Neural progenitor cell (in vitro differentiated cells): ENCODE measurements at regions not wholly inside any gene's neighbourhood (a gene's known extent, or its start where the extent isn't known, plus 50 kb on each side); places are given as distances from the start of the nearest gene placed in this dataset.

Experiments
- DNase-seq: peaks from one replicate; pipeline ENCODE4 v3.0.0-alpha.2; 2016; ENCODE audit warnings: low spot score
- H2AFZ ChIP-seq: fragments of 200-600 bp; sonication (generic); replicated peaks from 2 replicates; pipeline ENCODE4 v1.6.1; 2016; ENCODE audit warnings: antibody characterized with exemption
- H3F3A ChIP-seq: fragments of 200-600 bp; sonication (generic); 2 replicates; pipeline ENCODE4 v1.6.1; 2016; ENCODE audit warnings: antibody characterized with exemption, low read depth
- H3K27ac ChIP-seq: fragments of 200-600 bp; sonication (generic); 2 replicates; pipeline ENCODE4 v1.5.1; 2016; ENCODE audit warnings: mild to moderate bottlenecking
- H3K27me3 ChIP-seq: fragments of 200-600 bp; sonication (generic); 2 replicates; pipeline ENCODE4 v1.6.1; 2016; ENCODE audit warnings: mild to moderate bottlenecking, moderate library complexity
- H3K36me3 ChIP-seq: fragments of 200-600 bp; sonication (generic); 2 replicates; pipeline ENCODE4 v1.5.1; 2016
- H3K4me1 ChIP-seq: fragments of 200-600 bp; sonication (generic); 2 replicates; pipeline ENCODE4 v1.6.1; 2016; ENCODE audit warnings: mixed run types
- H3K4me2 ChIP-seq: fragments of 200-600 bp; sonication (generic); 2 replicates; pipeline ENCODE4 v1.6.1; 2016
- H3K4me3 ChIP-seq: fragments of 200-600 bp; sonication (generic); 2 replicates; pipeline ENCODE4 v1.5.1; 2016
- H3K79me2 ChIP-seq: fragments of 200-600 bp; sonication (generic); 2 replicates; pipeline ENCODE4 v1.6.1; 2016; ENCODE audit warnings: low read depth
- H3K9ac ChIP-seq: fragments of 200-600 bp; sonication (generic); 2 replicates; pipeline ENCODE4 v1.6.1; 2016
- H3K9me3 ChIP-seq: fragments of 200-600 bp; sonication (generic); 2 replicates; pipeline ENCODE4 v1.5.1; 2016; ENCODE audit warnings: low read depth
- H4K20me1 ChIP-seq: fragments of 200-600 bp; sonication (generic); 2 replicates; pipeline ENCODE4 v1.6.1; 2016; ENCODE audit warnings: low read depth
- H3K27ac Mint-ChIP-seq: 3 replicates; pipeline ENCODE4 v1.8.0; 2021; ENCODE audit warnings: mixed read lengths
- H3K27me3 Mint-ChIP-seq: 2 replicates; pipeline ENCODE4 v1.8.0; 2022; ENCODE audit warnings: low read depth, mild to moderate bottlenecking, inconsistent platforms, moderate library complexity, mixed read lengths; ENCODE audit not compliant: insufficient read depth
- H3K36me3 Mint-ChIP-seq: 3 replicates; pipeline ENCODE4 v1.8.0; 2021; ENCODE audit warnings: mixed read lengths
- H3K4me1 Mint-ChIP-seq: 3 replicates; pipeline ENCODE4 v1.8.0; 2021; ENCODE audit warnings: mixed read lengths
- H3K4me3 Mint-ChIP-seq: 3 replicates; pipeline ENCODE4 v1.8.0; 2021; ENCODE audit warnings: mild to moderate bottlenecking, moderate library complexity, mixed read lengths
- H3K9me3 Mint-ChIP-seq: 3 replicates; pipeline ENCODE4 v1.8.0; 2020; ENCODE audit warnings: mixed read lengths
- CTCF ChIP-seq: fragments of 200-600 bp; sonication (generic); IDR thresholded peaks from 2 replicates; pipeline ENCODE4 v1.5.1; 2017; ENCODE audit warnings: antibody characterized with exemption, mild to moderate bottlenecking
- EZH2 ChIP-seq: fragments of 200-600 bp; sonication (generic); IDR thresholded peaks from 2 replicates; pipeline ENCODE4 v1.6.1; 2017; ENCODE audit warnings: antibody characterized with exemption, mild to moderate bottlenecking, moderate library complexity
- EZH2phosphoT487 ChIP-seq: fragments of 200-600 bp; sonication (generic); IDR thresholded peaks from 2 replicates; pipeline ENCODE4 v1.6.1; 2017; ENCODE audit warnings: antibody characterized with exemption

GRCh38 chr7:69531050-69531449 lies 67.2 kb upstream of the AUTS2 start:
- Histone ChIP-seq H3K27me3 (peaks cover 25% of the 10 kb centered on the region), H3K4me1 (peaks cover 5% of the 10 kb centered on the region), H3K79me2 (no peaks in the 10 kb centered on the region), H3F3A (peaks cover 12% of the 10 kb centered on the region), H3K9ac (no peak overlapping the region), H4K20me1 (no peaks in the 10 kb centered on the region), H3K27ac (no peak overlapping the region), H3K4me2 (no peak overlapping the region), H3K4me3 (no peak overlapping the region), H2AFZ (no peak overlapping the region), H3K9me3 (no peaks in the 10 kb centered on the region), H3K36me3 (no peaks in the 10 kb centered on the region)
- Mint-ChIP-seq H3K4me1 (peaks cover 6% of the 10 kb centered on the region), H3K27me3 (peaks cover 14% of the 10 kb centered on the region), H3K36me3 (no peaks in the 10 kb centered on the region), H3K27ac (no peak overlapping the region), H3K9me3 (peaks cover 5% of the 10 kb centered on the region), H3K4me3 (no peak overlapping the region)
- DNase-seq, result no peak
- no peak for TF ChIP-seq EZH2phosphoT487
- no peak for TF ChIP-seq CTCF
- no peak for TF ChIP-seq EZH2

- Histone ChIP-seq H3K4me3 (no peak overlapping the region), H3K9ac (no peak overlapping the region), H4K20me1 (no peaks in the 10 kb centered on the region), H3K79me2 (no peaks in the 10 kb centered on the region), H3K4me1 (peaks cover 4% of the 10 kb centered on the region), H3F3A (peaks cover 12% of the 10 kb centered on the region), H2AFZ (peak overlapping the region; percentile 57), H3K4me2 (peak overlapping the region; percentile 61), H3K27me3 (peaks cover 20% of the 10 kb centered on the region), H3K27ac (no peak overlapping the region), H3K9me3 (no peaks in the 10 kb centered on the region), H3K36me3 (no peaks in the 10 kb centered on the region)
- Mint-ChIP-seq H3K27ac (no peak overlapping the region), H3K4me3 (peak overlapping the region; percentile 34), H3K27me3 (peaks cover 8% of the 10 kb centered on the region), H3K4me1 (peaks cover 8% of the 10 kb centered on the region), H3K36me3 (no peaks in the 10 kb centered on the region), H3K9me3 (no peaks in the 10 kb centered on the region)
- peak; percentile 38 for DNase-seq
- TF ChIP-seq EZH2 (no peak), EZH2phosphoT487 (no peak), CTCF (no peak)
Measured at GRCh38 chr7:69534461-69535041, 63.7 kb upstream of the AUTS2 start.

- no peaks in the 10 kb centered on the region for H4K20me1 ChIP-seq
- no peak overlapping the region for H3K9ac ChIP-seq
- no peak for DNase-seq
- TF ChIP-seq EZH2phosphoT487 (no peak), CTCF (no peak), EZH2 (no peak)
- H3K36me3 ChIP-seq, result no peaks in the 10 kb centered on the region
- H3K9me3 Mint-ChIP-seq, result no peaks in the 10 kb centered on the region
- no peak overlapping the region for H3K27ac Mint-ChIP-seq
- peaks cover 19% of the 10 kb centered on the region for H3K27me3 ChIP-seq
- H3K36me3 Mint-ChIP-seq, result no peaks in the 10 kb centered on the region
- H3K4me3 ChIP-seq, result no peak overlapping the region
- H3K27ac ChIP-seq, result no peak overlapping the region
- H2AFZ ChIP-seq, result no peak overlapping the region
- H3K4me2 ChIP-seq, result no peak overlapping the region
- H3K4me3 Mint-ChIP-seq, result no peak overlapping the region
- peaks cover 11% of the 10 kb centered on the region for H3K27me3 Mint-ChIP-seq
- H3F3A ChIP-seq, result peaks cover 12% of the 10 kb centered on the region
- peaks cover 4% of the 10 kb centered on the region for H3K4me1 ChIP-seq
- peaks cover 8% of the 10 kb centered on the region for H3K4me1 Mint-ChIP-seq
- H3K9me3 ChIP-seq, result no peaks in the 10 kb centered on the region
- H3K79me2 ChIP-seq, result no peaks in the 10 kb centered on the region
Measured at GRCh38 chr7:69537691-69538090, 60.6 kb upstream of the AUTS2 start.
